Heart left ventricle (tissue), 13 donors: ENCODE measurements at regions not wholly inside any gene's neighbourhood (a gene's known extent, or its start where the extent isn't known, plus 50 kb on each side); places are given as distances from the start of the nearest gene placed in this dataset.
A peak's percentile ranks its signal among the peaks of the same experiment; 100 is the strongest.

ENCODE experiments used
- CTCF ChIP-seq, 12 donors: fragments of 200-600 bp; sonication (generic) in 4 of 12; IDR thresholded peaks; one replicate each; pipeline versions ENCODE4 v1.5.0 to v1.8.0; 2018 to 2022; ENCODE audit warnings: antibody characterized with exemption in 12 of 12, mild to moderate bottlenecking in 5 of 12
- POLR2A ChIP-seq, 2 donors: fragments of 450-650 bp; IDR thresholded peaks; one replicate each; pipeline ENCODE4 v1.6.1; 2017; ENCODE audit warnings: antibody characterized with exemption in 2 of 2, mild to moderate bottlenecking in 2 of 2, moderate library complexity in 2 of 2
- donor health status: ischemic (EF 13 %, LVEDD 7.1; RV severe dilation, severe dysfunction).
- donor health status: DM: no; HTN: yes; CAD: no.
- donor health status: DM: no; HTN: no; CAD: no.
- donor health status: ischemic (EF 25% LVEDD 6.9; RV normal size, moderate dysfunction).
- donor health status: ischemic (EF 25% LVEDD 5.7; RV mildly dilated, moderate dysfunction).
- donor health status: ischemic (EF 35%, LVEDD 5.7; RV mildly dilated, moderate dysfunction).
- donor health status: nonischemic (EF 11% LVEDD 7.7; RV severe dilation, severe dysfunction).
- donor health status: DM: yes; HTN: yes; CAD: no.
- donor health status: PGD.
- donor health status: ischemic (EF 29% LVEDD 5.4; RV normal size, mild dysfunction).
- donor health status: nonischemic (EF 23%, LVEDD 6.1; RV moderate dilation, normal function).

- TF ChIP-seq CTCF (IDR thresholded peaks at IDR 0.05) (peak in 1 of 12 donors; percentile 12), POLR2A (IDR thresholded peaks at IDR 0.05) (no peak)
Measured at GRCh38 chr12:31813305-31813704, 84.5 kb upstream of the AMN1 start.
